ENCODE measurements at regions not wholly inside any gene's neighbourhood (a gene's known extent, or its start where the extent isn't known, plus 50 kb on each side); places are given as distances from the start of the nearest gene placed in this dataset.
A peak's percentile ranks its signal among the peaks of the same experiment; 100 is the strongest.
"Not testable (repeated sequence)": the region's sequence is repeated elsewhere in the genome, so short reads cannot be mapped to it uniquely, and the experiment has no call there.

DNA sequence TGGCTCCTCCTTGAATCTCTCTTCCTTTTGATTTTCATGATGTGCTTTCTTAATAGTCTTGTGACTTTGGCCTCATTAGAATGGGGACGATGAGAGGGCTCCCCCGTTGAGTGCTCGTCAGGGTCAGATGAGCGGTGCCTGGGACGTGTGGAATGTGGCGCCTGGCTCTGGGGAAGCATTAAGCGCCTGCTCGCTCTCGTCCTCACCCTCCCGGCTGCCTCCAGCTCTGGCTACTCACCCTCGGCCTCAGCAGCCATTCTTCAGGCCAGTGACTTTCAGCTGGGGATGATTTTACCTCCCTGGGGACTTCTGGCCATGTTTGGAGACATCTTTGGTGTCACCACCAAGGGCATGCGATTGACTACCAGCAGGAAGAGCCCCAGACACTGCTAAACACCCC lies 69.7 kb downstream of the RPS6KA4 start:
- DNase-seq = no peak

DNA sequence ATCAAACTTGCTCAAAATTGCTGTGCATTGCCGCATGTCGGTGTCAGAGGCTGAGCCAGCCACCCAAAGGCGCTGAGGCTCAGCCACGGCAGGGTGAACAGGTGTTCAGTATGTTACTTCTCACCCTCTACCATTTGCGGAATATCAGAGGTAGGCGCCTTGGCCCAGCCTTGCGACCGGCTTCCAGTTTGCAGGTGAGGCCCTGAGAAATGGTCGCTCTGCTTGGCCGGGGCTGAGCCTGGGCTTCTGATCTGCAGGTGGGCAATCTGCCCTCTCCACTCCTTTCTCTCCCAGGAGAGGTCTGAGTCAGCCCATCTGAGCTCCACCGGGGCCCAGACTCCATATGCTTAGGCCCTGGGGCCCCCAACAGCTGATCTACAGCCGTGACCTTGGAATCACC lies 71.0 kb downstream of the RPS6KA4 start:
- no peak for DNase-seq

DNA sequence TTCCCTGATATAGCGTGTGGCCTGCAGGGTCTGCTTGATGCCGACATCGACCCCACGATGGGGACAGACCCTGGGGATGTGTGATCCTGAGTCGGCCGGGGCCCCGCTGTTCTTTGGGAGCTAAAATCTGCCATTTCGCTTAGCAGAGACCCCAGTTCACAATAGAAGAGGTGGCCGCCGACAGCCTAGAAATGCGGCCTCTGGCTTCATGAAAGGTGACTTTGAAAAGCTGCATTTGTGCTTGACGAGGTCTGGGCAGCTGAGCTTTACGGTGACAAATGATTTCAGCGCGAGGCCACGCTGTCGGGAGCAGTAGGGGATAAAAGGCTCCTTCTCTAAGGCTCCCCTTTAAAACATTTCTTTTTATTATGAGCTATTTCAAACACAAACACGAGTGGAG lies 71.7 kb downstream of the RPS6KA4 start:
- no peak for DNase-seq

- DNase-seq = no peak
These were observed 77.0 kb downstream of the RPS6KA4 start for GRCh38 chr11:64436000-64436399.

DNA sequence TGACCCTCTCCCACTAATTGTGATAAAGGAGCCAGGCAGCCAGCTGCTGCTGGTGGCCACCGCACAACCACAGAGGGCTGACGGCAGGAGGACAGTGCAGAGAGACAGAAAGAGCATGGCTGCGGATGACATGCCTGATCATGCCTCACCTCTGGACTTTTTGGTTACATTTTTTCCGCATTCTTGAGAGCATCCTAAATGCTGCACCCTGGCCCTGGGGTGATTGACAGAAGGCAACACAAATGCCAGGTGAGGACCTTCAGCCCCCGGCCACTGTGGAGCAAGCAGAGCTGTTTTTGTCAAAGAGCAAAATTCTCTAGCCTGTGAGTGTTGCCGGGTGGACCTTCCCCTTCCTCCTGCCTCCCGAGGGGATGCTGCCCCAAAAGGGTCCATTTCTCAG lies 78.5 kb downstream of the RPS6KA4 start:
- no peak for DNase-seq

GRCh38 chr11:64438986-64439771 lies 80.2 kb downstream of the RPS6KA4 start:
- DNase-seq = no peak

GRCh38 chr11:64439772-64440491 lies 81.0 kb downstream of the RPS6KA4 start:
- not testable (repeated sequence) for DNase-seq

- DNase-seq = no peak
These were observed 82.2 kb downstream of the RPS6KA4 start for GRCh38 chr11:64441127-64441526.

GRCh38 chr11:64443001-64443400 lies 84.0 kb downstream of the RPS6KA4 start:
- DNase-seq = no peak

DNA sequence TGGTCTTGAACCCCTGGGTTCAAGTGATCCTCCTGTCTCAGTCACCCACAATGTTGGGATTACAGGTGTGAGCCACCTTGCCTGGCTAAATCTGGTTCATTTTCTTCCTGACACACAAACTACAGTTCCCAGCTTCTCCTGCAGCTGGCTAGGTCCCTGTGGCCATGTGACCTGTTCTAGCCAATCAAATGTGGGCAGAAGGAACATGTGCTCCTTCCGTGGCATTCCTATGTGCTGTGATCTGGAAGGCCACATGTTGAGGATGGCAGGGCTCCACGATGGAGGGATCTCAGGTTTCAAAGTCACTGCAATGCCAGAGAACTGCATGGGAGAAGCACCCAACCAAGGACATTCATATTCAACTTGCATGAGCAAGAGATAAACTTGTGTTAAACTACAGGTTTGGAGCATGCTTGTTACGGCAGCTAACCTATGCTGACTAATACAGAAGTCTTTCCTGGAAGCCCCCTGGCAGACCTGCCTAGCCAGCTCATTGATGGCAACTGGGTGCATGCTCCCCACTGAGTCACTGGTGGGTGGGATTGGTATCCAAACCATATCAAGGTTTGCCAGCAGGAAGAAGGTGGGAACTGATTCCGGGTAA lies 86.0 kb downstream of the RPS6KA4 start:
- DNase-seq = no peak

DNA sequence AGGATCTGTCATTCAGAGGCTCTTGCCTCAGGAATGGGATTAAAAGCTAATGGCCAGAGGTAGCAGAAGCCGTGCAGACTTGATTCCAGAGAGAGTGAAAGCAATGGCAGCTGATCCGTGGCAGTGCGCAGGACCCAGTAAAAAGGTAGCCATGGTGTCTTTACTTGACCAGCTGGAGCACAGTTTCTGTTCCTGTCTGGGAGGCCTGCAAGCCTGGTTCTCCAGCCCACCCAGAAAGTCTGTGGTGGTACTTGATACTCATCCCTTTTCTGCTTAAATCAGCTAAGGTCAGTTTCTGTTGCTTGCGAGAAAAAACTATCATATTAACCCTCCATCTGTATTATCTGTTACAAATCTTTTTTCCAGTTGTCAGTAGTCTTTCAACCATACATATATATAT lies 86.7 kb downstream of the RPS6KA4 start:
- DNase-seq = no peak

DNA sequence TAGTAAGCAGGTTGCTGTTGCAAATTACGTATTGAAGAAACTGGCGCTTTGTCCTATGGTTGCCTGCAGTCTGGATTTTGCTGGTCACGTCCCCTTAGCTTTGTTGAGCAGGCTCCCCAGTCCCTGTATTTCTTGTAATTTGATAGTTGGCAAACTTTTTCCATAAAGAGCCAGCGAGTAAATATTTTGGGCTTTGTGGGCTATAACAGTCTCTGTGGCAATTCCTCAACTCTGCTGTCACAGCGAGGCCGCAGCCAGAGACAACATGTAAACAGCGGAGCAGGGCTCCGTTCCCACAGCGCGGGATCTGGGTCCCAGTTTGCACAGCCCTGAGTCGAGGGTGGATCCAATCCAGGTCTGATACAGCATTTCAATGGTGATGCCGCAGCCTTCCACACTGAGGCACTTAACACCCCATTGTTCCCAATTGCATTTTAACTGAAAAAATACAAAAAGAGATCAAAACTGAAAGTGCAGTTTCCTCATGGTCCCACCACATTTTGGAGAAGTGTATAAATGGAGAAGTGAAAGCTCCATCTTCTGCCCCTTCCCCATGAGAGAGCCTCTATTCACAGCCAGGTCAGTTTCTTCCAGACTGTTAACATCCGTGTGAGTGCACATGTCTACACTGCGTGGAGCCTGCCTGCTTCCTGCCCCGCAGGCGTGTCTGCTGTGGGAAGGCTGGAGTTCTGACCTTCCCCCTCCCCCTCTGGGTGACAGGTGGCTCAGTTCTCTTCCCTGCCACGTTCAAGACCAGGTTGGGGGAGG lies 89.1 kb downstream of the RPS6KA4 start:
- DNase-seq = no peak

DNA sequence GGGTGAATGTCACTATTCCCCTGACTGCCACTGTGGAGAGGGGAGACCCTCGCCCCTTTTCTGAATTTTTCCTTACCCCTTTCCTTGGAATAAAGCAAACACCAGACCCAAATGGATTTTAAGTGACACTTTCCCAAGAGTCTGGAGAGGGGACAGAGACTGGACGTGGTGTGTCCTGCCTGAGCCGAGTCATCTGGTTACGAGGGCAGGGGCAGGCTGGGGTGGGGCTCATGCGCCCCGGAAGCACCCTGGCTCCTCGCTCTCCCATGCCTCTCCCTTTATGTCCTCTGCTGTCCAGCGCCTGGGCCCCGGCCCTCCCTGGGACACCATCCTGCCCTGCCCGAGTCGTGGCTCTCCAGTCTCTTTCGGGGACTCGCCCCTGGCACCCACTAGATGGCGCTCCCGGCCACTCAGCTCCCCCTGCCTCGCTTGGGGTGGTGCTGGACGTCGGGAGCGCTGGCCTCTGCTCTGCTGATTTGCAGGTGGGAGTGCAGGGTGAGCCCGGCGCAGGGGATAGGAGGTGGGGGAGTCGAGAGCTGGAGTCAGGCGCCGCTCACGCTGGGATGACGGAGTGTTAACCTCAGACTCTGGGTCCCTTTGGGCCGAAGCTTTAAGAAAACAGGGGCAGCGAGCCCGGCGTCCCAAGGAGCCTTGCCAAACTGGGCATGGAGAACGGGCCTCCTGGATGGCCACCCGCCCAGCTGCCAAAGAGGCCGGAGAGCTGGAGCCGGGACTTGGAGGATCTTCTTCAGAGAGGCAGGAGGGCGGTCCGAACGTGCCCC lies 89.8 kb downstream of the RPS6KA4 start:
- peak; percentile 78 to 80 for DNase-seq

- DNase-seq = peak; percentile 69 to 73
These were observed 90.6 kb downstream of the RPS6KA4 start for GRCh38 chr11:64449381-64450167.

DNA sequence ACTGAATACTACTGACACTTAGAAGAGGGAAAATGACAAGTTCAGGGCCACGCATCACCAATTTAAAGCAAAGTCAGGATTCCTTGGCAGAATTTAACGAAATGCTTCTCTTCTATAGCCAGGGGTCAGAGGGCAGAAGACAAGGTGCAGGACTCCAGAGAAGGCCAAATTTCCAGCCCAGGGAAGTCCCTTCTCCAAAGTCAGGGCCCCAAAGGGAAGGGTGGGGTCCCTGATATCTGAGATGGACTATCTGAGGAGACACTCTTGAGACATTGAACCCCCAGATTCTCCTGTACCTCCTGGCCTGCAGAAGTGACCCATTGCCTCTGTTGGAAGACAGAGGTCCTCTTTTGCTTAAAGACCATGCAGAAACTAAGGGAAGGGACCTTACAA lies 91.2 kb downstream of the RPS6KA4 start:
- DNase-seq = no peak

DNA sequence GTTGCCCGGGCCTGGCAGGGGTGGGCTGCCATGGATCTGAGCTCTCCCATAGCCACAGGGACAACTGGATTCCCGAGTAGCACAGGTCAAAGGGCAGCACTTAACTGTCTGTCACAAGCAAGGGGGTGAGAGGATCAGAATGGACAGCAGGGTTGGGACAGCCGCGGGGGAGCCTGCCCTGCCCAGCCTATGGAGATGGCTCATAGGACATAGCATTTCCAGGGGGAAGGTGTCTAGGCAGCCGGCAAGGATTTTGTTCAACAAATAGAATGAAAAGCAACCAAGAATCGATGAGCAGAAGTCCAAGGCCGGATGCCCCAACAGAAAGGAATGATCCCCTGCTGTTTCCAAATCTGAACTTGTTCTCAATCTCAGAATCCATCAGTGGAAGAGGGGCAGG lies 92.9 kb downstream of the RPS6KA4 start:
- no peak for DNase-seq

GRCh38 chr11:64453466-64453865 lies 94.5 kb downstream of the RPS6KA4 start:
- no peak for DNase-seq

DNA sequence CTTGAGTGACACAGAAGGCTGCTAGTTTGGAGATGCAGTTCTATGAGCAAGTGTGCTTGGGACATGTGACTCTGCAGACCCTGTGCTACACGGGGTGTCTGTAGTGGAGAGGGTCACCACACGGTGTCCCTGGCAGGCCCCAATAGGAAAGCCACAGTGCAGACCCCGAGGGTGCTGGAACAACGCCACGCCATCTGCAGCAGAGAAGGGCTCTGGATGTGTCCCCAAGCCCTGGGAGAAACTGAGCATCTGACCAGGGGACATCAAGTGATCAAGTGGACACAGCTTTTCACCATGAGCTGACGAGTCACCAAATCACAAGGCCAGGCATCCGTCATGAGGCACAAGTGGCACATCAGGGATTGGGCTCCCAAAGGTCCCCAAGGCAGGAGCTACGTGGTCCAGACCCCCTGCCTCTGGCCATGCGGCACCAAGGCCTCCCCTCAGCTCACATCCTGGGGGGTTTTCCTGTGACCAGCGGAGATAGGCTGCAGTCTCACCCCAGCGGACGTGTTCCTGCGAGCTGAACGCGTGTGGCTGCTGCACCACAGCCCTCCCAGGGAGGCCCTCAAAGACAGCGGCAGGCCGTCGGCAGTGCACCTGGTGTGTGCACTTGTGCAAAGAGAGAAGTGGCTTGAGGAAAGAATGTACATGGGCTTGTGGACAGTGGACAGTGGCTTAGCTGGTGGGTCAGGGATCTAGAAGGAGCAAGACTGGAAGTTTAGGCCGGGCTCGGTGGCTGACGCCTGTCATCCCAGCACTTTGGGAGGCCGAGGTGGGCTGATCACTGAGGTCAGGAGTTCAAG lies 96.7 kb downstream of the RPS6KA4 start:
- DNase-seq = no peak

GRCh38 chr11:64456509-64457320 lies 97.8 kb downstream of the RPS6KA4 start:
- no peak for DNase-seq

All from stimulated activated CD4-positive, alpha-beta T cell treated with anti-CD3 and anti-CD28 coated beads, Interleukin-2, amount 100 ng/mL, for 48 hours (primary cell).